ENCODE measurements at regions not wholly inside any gene's neighbourhood (a gene's known extent, or its start where the extent isn't known, plus 50 kb on each side); places are given as distances from the start of the nearest gene placed in this dataset.

GRCh38 chr12:53829130-53829819, 77.5 kb upstream of the CISTR start:
- Histone ChIP-seq H3K4me3 (no peak overlapping the region), H3K27ac (no peak overlapping the region)

- no peak overlapping the region for H3K27ac ChIP-seq
Measured at GRCh38 chr12:53830631-53831030, 78.9 kb upstream of the CISTR start.

DNA sequence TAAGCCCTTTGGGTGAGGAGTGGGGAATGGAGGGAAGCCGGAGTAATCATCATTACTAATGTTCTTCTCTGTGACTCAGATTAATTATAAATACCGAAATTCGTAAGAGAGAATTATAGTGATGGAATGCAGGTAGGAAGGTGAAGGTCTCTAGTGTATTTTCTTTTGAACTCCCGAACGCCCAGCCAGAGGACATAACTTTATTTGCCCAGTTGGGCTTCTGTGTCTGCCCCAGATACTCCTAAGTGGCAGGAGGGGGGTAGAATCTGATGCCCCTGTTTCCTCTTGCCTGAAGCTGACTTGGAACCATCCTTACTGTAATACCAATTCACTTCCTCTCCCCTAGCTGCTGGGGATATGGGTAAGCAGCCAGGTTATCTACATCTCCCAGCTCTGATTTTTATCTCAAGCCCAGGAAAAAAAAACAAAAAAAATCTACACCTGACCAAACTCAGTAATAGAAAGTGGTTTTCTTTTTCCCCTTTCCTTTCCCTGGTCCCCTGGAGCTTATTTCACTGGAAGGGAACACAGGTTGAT, 84.4 kb upstream of the CISTR start:
- no peak overlapping the region for H3K4me3 ChIP-seq
- no peak overlapping the region for H3K27ac ChIP-seq

More at GRCh38 chr12:53830631-53831030, 78.9 kb upstream of the CISTR start:
- H3K4me3 ChIP-seq, result no peak overlapping the region

DNA sequence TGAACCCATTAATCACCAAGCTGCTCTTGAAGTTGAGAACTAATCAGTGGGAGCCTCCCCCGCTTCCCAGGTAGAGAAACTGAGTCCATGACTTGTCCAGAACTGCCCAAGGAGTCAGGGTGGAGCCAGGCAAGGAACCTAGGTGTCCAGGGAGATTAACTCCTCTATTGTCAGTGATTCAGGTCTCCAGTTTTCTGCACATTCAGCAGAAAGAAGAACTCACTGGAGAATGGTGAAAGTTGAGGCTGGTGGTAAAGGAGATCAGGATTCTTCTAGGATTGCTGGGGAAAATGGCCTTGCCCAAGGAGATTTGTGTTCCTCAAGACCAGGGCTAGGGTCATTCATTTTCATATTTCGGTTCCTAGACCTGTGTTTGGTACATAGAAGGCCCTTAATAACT, 87.2 kb upstream of the CISTR start:
- no peak overlapping the region for H3K4me3 ChIP-seq
- no peak overlapping the region for H3K27ac ChIP-seq

GRCh38 chr12:53840316-53840715, 88.5 kb upstream of the CISTR start:
- H3K27ac ChIP-seq, result no peak overlapping the region

DNA sequence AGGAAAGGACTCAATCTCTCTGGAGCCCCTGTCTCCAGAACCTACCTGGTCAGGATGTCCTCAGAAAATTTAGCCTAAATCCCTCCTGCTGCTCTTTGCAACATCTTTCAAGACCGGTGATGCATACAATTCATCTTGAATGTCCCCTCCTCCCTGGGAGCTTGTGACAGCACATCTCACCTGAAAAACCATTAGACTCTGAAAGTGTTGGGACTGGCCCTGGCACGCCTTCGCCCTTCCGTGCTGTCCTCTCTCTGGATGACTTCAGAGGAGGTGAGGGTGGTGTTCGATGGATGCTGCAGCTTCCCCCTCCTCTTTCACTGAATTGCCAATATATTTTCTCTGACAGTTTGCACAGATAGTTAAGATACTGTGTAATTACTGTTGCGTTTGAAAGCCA, 90.9 kb upstream of the CISTR start:
- H3K27ac ChIP-seq, result no peak overlapping the region
- no peak overlapping the region for H3K4me3 ChIP-seq

More at GRCh38 chr12:53840316-53840715, 88.5 kb upstream of the CISTR start:
- H3K4me3 ChIP-seq, result no peak overlapping the region

GRCh38 chr12:53843545-53843944, 91.8 kb upstream of the CISTR start:
- Histone ChIP-seq H3K27ac (no peak overlapping the region), H3K4me3 (no peak overlapping the region)

DNA sequence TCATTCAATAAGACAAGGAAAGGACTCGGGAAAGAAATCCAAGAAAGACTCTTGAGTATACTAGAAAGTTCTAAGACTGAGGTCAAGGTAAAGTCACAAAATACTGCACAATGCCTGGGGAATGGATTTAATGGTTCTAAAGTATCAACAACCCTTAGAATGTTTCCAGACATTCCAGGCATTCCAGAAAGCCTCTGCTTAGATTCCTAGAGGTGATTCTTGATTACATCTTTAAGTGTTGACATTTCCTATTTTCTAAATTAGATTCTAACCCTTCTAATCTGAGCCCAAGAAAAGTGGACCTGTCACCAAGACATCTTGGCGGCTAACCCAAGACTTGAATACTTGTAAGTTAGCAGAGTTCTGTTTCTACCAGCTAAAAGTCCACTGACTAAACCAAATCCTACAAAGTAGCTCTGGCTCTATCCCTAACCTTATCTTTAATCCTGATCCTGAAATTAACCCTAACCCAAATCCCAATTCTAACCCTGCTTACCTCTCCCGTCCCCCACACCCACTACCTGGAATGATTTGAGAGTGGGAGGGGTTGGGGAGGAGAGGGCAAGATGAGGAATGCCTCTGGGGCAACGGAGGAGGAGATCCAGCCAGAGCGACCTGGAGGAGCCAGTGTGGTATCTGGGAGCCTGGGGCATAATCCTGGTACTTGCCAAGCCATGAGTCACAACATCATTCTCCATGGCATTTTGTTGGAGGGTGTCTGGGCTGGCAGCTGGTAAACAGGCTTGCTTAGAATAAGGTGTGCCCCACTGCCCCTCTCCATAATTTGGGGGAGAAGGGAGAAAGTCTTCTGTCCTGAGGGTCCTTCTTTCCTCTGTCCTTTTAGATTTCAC, 93.4 kb upstream of the HOXC13 start:
- peak overlapping the region in 1 of 21 experiments; percentile 5 for H3K27ac ChIP-seq
- H3K4me3 ChIP-seq, result no peak overlapping the region

- H3K27ac ChIP-seq, result peak overlapping the region in 1 of 21 experiments; percentile 5
- H3K4me3 ChIP-seq, result no peak overlapping the region
Measured at GRCh38 chr12:53845932-53846331, 92.7 kb upstream of the HOXC13 start.

GRCh38 chr12:53849113-53849512, 89.5 kb upstream of the HOXC13 start:
- H3K27ac ChIP-seq, result no peak overlapping the region
- no peak overlapping the region for H3K4me3 ChIP-seq

- H3K4me3 ChIP-seq, result no peak overlapping the region
- H3K27ac ChIP-seq, result no peak overlapping the region
Measured at GRCh38 chr12:53849656-53850055, 89.0 kb upstream of the HOXC13 start.

DNA sequence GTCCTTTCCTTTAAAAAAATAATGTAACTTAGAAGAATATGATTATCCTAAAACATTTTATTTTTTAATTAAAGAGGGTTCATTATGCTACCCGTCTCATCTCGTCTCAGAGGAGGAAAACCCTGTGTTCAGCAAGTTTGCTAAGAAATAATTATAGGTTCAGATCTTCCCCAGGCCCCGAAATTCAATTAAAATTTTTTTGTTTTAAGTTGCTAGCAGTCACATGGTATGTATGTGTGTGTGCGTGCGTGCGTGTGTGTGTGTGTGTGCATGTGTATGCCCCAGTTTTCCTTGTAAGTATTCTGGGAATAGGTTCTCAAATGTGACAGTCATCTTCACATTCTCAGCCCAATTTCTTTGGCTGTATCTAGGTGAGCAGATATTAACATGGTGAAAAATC, 86.6 kb upstream of the HOXC13 start:
- Histone ChIP-seq H3K4me3 (no peak overlapping the region), H3K27ac (no peak overlapping the region)

GRCh38 chr12:53852992-53853391, 85.6 kb upstream of the HOXC13 start:
- H3K27ac ChIP-seq, result no peak overlapping the region
- H3K4me3 ChIP-seq, result no peak overlapping the region

DNA sequence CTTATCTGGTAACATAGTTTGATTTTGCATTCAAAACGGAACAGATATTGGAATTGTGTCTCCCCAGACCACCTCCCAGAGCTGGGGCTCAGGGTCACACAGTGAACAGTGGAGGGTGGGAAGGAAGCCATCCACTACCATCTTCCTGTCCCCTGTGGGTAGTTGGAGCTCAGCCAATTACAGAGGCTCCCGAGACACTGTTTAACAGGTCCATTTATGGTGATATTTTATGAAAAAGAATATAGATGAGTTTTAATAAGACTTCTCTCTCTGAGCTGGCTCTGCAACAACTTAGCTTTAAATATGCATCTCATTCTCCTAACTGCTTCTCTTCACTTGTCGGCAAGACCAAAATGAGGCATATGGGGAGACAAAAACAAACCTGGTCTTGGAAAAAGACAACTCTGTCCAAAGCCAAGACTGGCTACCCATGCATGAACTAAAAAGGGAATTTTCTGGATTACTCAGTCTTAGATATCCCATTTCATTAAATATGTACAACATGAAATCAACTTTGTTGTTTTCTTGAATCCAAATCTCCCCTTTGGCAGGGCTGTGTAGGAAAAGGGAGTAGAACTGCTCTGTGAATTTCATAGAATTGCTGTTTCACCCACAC, 83.8 kb upstream of the HOXC13 start:
- H3K27ac ChIP-seq, result no peak overlapping the region
- H3K4me3 ChIP-seq, result no peak overlapping the region

- Histone ChIP-seq H3K27ac (no peak overlapping the region), H3K4me3 (no peak overlapping the region)
Measured at GRCh38 chr12:53856132-53856531, 82.5 kb upstream of the HOXC13 start.

- H3K4me3 ChIP-seq, result no peak overlapping the region
- no peak overlapping the region for H3K27ac ChIP-seq
Measured at GRCh38 chr12:53857666-53858065, 81.0 kb upstream of the HOXC13 start.

DNA sequence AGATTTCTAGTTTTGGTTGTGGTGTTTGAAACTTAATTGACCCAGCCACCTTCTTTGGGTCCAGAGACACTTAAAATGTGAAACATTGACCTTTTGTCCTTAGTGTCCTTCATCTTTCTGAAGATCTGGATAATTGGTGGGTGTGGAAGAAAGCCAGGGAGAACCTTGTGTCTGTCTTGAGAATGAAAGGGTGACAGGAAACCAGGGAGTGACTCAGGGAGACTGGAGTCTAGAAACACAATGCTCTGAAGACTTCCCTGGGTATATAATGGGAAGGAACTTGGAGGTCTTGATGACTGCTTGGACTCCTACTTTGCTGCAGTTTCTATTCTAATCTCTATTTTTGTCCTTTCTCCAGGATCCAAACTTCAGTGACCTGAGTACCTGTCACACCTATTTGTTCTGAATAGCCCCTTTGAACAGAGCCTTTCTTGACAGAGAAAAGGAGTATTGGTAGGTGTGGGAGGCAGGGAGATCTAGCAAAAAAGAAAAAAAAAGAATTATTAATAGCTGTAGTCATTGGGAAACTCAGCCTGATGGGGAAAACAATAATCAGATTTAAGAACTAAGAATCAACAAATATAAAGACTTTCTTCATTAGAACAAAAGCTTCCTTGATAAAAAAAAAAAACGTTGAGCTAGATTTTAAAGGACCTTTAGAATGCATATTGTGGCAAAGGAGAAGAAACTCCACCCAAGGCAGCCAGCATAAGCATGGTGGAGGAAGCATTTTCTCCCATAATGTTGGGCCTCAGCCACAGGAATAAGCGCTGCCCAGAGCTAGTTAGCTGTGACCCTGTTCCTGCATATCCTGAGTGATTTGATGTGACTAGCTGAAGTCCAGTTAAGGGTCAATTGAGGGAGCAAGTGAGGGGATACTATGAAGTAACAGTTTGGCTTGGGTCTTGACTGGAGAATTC, 77.9 kb upstream of the HOXC13 start:
- H3K27ac ChIP-seq, result no peak overlapping the region
- no peak overlapping the region for H3K4me3 ChIP-seq

GRCh38 chr12:53862206-53862605, 76.4 kb upstream of the HOXC13 start:
- H3K4me3 ChIP-seq, result no peak overlapping the region
- H3K27ac ChIP-seq, result no peak overlapping the region

- Histone ChIP-seq H3K4me3 (no peak overlapping the region), H3K27ac (no peak overlapping the region)
Measured at GRCh38 chr12:53862831-53863230, 75.8 kb upstream of the HOXC13 start.

DNA sequence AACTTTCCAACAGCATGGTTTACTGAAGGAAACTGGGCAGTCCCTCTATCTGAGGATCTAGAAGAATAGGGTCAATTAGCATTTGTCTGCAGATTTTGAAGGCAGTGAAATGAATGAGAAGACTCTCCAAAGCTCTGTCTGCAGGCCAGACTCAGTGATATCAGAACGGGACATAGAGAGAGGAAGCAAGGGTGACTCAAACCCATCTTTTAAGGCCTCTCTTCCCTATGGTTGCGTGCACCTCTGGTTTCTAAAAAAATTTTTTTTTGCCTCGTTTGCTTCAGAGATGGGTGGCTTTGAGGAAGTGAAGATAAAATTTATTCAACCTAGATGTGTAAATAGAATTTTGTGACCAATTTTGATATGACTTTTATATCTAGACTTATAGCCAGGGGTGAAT, 71.9 kb upstream of the HOXC13 start:
- Histone ChIP-seq H3K4me3 (no peak overlapping the region), H3K27ac (no peak overlapping the region)

All from skin epidermis (tissue), 12 donors.